ENCODE measurements at regions not wholly inside any gene's neighbourhood (a gene's known extent, or its start where the extent isn't known, plus 50 kb on each side); places are given as distances from the start of the nearest gene placed in this dataset.

DNA sequence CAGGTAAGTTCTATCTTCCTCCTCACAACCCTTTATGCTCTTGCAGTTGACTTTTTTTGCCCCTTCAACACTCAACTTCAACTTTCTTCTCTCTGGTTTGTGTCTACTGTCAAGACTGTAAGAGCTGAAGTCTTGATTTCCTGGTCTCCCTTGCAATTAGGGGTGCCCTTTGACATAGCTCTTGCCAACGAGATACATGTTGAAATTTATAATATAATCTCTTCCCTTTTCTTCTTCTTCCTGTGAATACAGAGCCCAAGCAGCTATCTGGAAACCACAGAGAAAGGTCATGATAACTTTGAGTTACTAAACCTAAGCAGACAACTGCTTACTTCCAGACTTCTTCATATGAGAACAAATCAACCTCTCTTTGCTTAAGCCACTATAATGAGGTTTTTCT, 163.5 kb downstream of the MC4R start:
- TF ChIP-seq, protein P1, sequence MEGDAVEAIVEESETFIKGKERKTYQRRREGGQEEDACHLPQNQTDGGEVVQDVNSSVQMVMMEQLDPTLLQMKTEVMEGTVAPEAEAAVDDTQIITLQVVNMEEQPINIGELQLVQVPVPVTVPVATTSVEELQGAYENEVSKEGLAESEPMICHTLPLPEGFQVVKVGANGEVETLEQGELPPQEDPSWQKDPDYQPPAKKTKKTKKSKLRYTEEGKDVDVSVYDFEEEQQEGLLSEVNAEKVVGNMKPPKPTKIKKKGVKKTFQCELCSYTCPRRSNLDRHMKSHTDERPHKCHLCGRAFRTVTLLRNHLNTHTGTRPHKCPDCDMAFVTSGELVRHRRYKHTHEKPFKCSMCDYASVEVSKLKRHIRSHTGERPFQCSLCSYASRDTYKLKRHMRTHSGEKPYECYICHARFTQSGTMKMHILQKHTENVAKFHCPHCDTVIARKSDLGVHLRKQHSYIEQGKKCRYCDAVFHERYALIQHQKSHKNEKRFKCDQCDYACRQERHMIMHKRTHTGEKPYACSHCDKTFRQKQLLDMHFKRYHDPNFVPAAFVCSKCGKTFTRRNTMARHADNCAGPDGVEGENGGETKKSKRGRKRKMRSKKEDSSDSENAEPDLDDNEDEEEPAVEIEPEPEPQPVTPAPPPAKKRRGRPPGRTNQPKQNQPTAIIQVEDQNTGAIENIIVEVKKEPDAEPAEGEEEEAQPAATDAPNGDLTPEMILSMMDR (IDR thresholded peaks at IDR 0.05), result no peak
- TF ChIP-seq POLR2A (IDR thresholded peaks at IDR 0.05), result no peak
- TF ChIP-seq EP300 (IDR thresholded peaks at IDR 0.05), result no peak

All from tibial nerve (tissue), 4 donors.